Nephron progenitor cell (in vitro differentiated cells): ENCODE measurements at regions not wholly inside any gene's neighbourhood (a gene's known extent, or its start where the extent isn't known, plus 50 kb on each side); places are given as distances from the start of the nearest gene placed in this dataset.

Experiments used
- DNase-seq: peaks from one replicate; pipeline ENCODE4 v3.0.0; 2021
- H3K27ac Mint-ChIP-seq: 2 replicates; pipeline ENCODE4 v1.8.0; 2021; ENCODE audit warnings: mild to moderate bottlenecking, moderate library complexity, mixed read lengths
- H3K27me3 Mint-ChIP-seq: 2 replicates; pipeline ENCODE4 v1.8.0; 2021; ENCODE audit warnings: mild to moderate bottlenecking, low read depth, mixed read lengths; ENCODE audit not compliant: poor library complexity
- H3K36me3 Mint-ChIP-seq: 2 replicates; pipeline ENCODE4 v1.8.0; 2021; ENCODE audit warnings: low read depth, mixed read lengths
- H3K4me1 Mint-ChIP-seq: 2 replicates; pipeline ENCODE4 v1.8.0; 2021; ENCODE audit warnings: mixed read lengths
- H3K4me3 Mint-ChIP-seq: 2 replicates; pipeline ENCODE4 v1.8.0; 2021; ENCODE audit warnings: mild to moderate bottlenecking, moderate library complexity, mixed read lengths
- H3K9me3 Mint-ChIP-seq: 2 replicates; pipeline ENCODE4 v1.8.0; 2021; ENCODE audit warnings: mild to moderate bottlenecking, moderate library complexity, mixed read lengths
- CTCF ChIP-seq: fragments of 200-600 bp; sonication (generic); IDR thresholded peaks from 2 replicates; pipeline ENCODE4 v1.5.0; 2021; ENCODE audit warnings: antibody characterized with exemption

- no peaks in the 10 kb centered on the region for H3K4me1 Mint-ChIP-seq
- no peak overlapping the region for H3K4me3 Mint-ChIP-seq
- H3K36me3 Mint-ChIP-seq = no peaks in the 10 kb centered on the region
- no peak for DNase-seq
- no peak for TF ChIP-seq CTCF
- peaks cover 8% of the 10 kb centered on the region for H3K9me3 Mint-ChIP-seq
- no peak overlapping the region for H3K27ac Mint-ChIP-seq
- H3K27me3 Mint-ChIP-seq = peaks cover 9% of the 10 kb centered on the region
These were observed 136.7 kb downstream of the AACS start for GRCh38 chr12:125201940-125202339.

- no peak overlapping the region for H3K27ac Mint-ChIP-seq
- no peak for TF ChIP-seq CTCF
- no peak for DNase-seq
- no peaks in the 10 kb centered on the region for H3K4me1 Mint-ChIP-seq
- H3K4me3 Mint-ChIP-seq = no peak overlapping the region
- H3K27me3 Mint-ChIP-seq = peaks cover 9% of the 10 kb centered on the region
- H3K9me3 Mint-ChIP-seq = peaks cover 9% of the 10 kb centered on the region
- H3K36me3 Mint-ChIP-seq = peaks cover 1% of the 10 kb centered on the region
These were observed 137.2 kb downstream of the AACS start for GRCh38 chr12:125202421-125202820.

GRCh38 chr12:125203145-125203765, 138.0 kb downstream of the AACS start:
- peak; percentile 29 for TF ChIP-seq CTCF
- DNase-seq = no peak
- Mint-ChIP-seq H3K9me3 (peaks cover 12% of the 10 kb centered on the region), H3K27ac (no peak overlapping the region), H3K36me3 (peaks cover 5% of the 10 kb centered on the region), H3K4me1 (no peaks in the 10 kb centered on the region), H3K27me3 (peaks cover 5% of the 10 kb centered on the region), H3K4me3 (no peak overlapping the region)

GRCh38 chr12:125205386-125205785, 140.2 kb downstream of the AACS start:
- no peak for DNase-seq
- no peak for TF ChIP-seq CTCF
- H3K36me3 Mint-ChIP-seq = peaks cover 5% of the 10 kb centered on the region
- no peak overlapping the region for H3K27ac Mint-ChIP-seq
- peaks cover 9% of the 10 kb centered on the region for H3K4me1 Mint-ChIP-seq
- H3K27me3 Mint-ChIP-seq = peaks cover 4% of the 10 kb centered on the region
- H3K9me3 Mint-ChIP-seq = peaks cover 8% of the 10 kb centered on the region
- H3K4me3 Mint-ChIP-seq = no peak overlapping the region

GRCh38 chr12:125206711-125207110, 141.5 kb downstream of the AACS start:
- DNase-seq = no peak
- TF ChIP-seq CTCF = no peak
- peaks cover 6% of the 10 kb centered on the region for H3K27me3 Mint-ChIP-seq

GRCh38 chr12:125208334-125208733, 143.1 kb downstream of the AACS start:
- no peak overlapping the region for H3K4me3 Mint-ChIP-seq
- H3K36me3 Mint-ChIP-seq = peaks cover 5% of the 10 kb centered on the region
- H3K27me3 Mint-ChIP-seq = peaks cover 3% of the 10 kb centered on the region
- TF ChIP-seq CTCF = no peak
- peaks cover 9% of the 10 kb centered on the region for H3K4me1 Mint-ChIP-seq
- peaks cover 5% of the 10 kb centered on the region for H3K9me3 Mint-ChIP-seq
- no peak overlapping the region for H3K27ac Mint-ChIP-seq
- DNase-seq = no peak

More at GRCh38 chr12:125206711-125207110, 141.5 kb downstream of the AACS start:
- H3K4me1 Mint-ChIP-seq = peaks cover 9% of the 10 kb centered on the region
- peaks cover 5% of the 10 kb centered on the region for H3K36me3 Mint-ChIP-seq
- H3K9me3 Mint-ChIP-seq = peaks cover 8% of the 10 kb centered on the region
- no peak overlapping the region for H3K4me3 Mint-ChIP-seq
- no peak overlapping the region for H3K27ac Mint-ChIP-seq
